ENCODE measurements at regions not wholly inside any gene's neighbourhood (a gene's known extent, or its start where the extent isn't known, plus 50 kb on each side); places are given as distances from the start of the nearest gene placed in this dataset.

- TF ChIP-seq, protein P1, sequence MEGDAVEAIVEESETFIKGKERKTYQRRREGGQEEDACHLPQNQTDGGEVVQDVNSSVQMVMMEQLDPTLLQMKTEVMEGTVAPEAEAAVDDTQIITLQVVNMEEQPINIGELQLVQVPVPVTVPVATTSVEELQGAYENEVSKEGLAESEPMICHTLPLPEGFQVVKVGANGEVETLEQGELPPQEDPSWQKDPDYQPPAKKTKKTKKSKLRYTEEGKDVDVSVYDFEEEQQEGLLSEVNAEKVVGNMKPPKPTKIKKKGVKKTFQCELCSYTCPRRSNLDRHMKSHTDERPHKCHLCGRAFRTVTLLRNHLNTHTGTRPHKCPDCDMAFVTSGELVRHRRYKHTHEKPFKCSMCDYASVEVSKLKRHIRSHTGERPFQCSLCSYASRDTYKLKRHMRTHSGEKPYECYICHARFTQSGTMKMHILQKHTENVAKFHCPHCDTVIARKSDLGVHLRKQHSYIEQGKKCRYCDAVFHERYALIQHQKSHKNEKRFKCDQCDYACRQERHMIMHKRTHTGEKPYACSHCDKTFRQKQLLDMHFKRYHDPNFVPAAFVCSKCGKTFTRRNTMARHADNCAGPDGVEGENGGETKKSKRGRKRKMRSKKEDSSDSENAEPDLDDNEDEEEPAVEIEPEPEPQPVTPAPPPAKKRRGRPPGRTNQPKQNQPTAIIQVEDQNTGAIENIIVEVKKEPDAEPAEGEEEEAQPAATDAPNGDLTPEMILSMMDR (IDR thresholded peaks at IDR 0.05; ENCODE audit: insufficient read depth, low read depth, low read length), result no peak
- no peak for TF ChIP-seq EZH2 (IDR thresholded peaks at IDR 0.05; ENCODE audit: insufficient read depth, low read length)
These were observed 113.5 kb upstream of the SLC7A14 start for GRCh38 chr3:170699158-170700053.
